ENCODE measurements at regions not wholly inside any gene's neighbourhood (a gene's known extent, or its start where the extent isn't known, plus 50 kb on each side); places are given as distances from the start of the nearest gene placed in this dataset.

- DNase-seq: no peak
Observed at GRCh38 chr11:70834277-70834940, 418.0 kb downstream of the SHANK2 start.

GRCh38 chr11:70834984-70835560, 417.3 kb downstream of the SHANK2 start:
- no peak for DNase-seq

- DNase-seq: no peak
Observed at GRCh38 chr11:70836071-70836470, 416.3 kb downstream of the SHANK2 start.

GRCh38 chr11:70838198-70838597, 414.2 kb downstream of the SHANK2 start:
- no peak for DNase-seq

- DNase-seq: no peak
Observed at GRCh38 chr11:70839851-70840250, 412.5 kb downstream of the SHANK2 start.

- no peak for DNase-seq
Observed at GRCh38 chr11:70841264-70841663, 411.1 kb downstream of the SHANK2 start.

- no peak for DNase-seq
Observed at GRCh38 chr11:70842256-70842655, 410.1 kb downstream of the SHANK2 start.

GRCh38 chr11:70842701-70843100, 409.7 kb downstream of the SHANK2 start:
- DNase-seq: no peak

GRCh38 chr11:70843906-70844305, 408.5 kb downstream of the SHANK2 start:
- no peak for DNase-seq

GRCh38 chr11:70844387-70844786, 408.0 kb downstream of the SHANK2 start:
- no peak for DNase-seq

- DNase-seq: no peak
Observed at GRCh38 chr11:70845591-70846041, 406.8 kb downstream of the SHANK2 start.

GRCh38 chr11:70846781-70847655, 405.4 kb downstream of the SHANK2 start:
- DNase-seq: no peak

- DNase-seq: no peak
Observed at GRCh38 chr11:70848243-70848750, 404.1 kb downstream of the SHANK2 start.

GRCh38 chr11:70849031-70849430, 403.3 kb downstream of the SHANK2 start:
- no peak for DNase-seq

GRCh38 chr11:70851308-70851707, 401.1 kb downstream of the SHANK2 start:
- no peak for DNase-seq

- DNase-seq: no peak
Observed at GRCh38 chr11:70851907-70852306, 400.5 kb downstream of the SHANK2 start.

- DNase-seq: no peak
Observed at GRCh38 chr11:70853068-70853769, 399.2 kb downstream of the SHANK2 start.

GRCh38 chr11:70853770-70854108, 398.6 kb downstream of the SHANK2 start:
- DNase-seq: no peak

GRCh38 chr11:70854201-70854600, 398.2 kb downstream of the SHANK2 start:
- no peak for DNase-seq

GRCh38 chr11:70854901-70855556, 397.3 kb downstream of the SHANK2 start:
- DNase-seq: no peak

- no peak for DNase-seq
Observed at GRCh38 chr11:70857894-70858293, 394.5 kb downstream of the SHANK2 start.

- DNase-seq: no peak
Observed at GRCh38 chr11:70859180-70859579, 393.2 kb downstream of the SHANK2 start.

- DNase-seq: no peak
Observed at GRCh38 chr11:70860888-70861287, 391.5 kb downstream of the SHANK2 start.
